ENCODE measurements at regions not wholly inside any gene's neighbourhood (a gene's known extent, or its start where the extent isn't known, plus 50 kb on each side); places are given as distances from the start of the nearest gene placed in this dataset.

DNA sequence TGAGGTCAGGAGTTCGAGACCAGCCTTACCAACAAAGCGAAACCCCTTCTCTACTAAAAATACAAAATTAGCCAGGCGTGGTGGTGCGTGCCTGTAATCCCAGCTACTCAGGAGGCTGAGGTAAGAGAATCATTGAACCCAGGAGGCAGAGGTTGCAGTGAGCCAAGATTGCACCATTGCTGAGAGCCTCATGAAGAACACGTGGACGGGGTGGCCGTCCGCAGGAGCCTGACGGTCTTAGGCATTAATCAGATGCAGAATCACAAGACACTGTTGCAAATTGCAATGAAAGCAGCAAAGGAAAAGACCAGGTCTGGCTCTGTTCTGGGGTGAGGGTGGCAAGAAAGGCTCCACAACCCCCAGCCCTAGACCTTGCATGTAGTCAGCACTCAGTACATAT is 104.0 kb upstream of the SLC66A3 start (continued):
- TF ChIP-seq NRF1 (IDR thresholded peaks at IDR 0.05; ENCODE audit: low read depth, low read length) = no peak
- no peak for TF ChIP-seq MXI1 (IDR thresholded peaks at IDR 0.05; ENCODE audit: low read depth, low read length)
- TF ChIP-seq RAD21 (IDR thresholded peaks at IDR 0.05; ENCODE audit: low read length) = no peak
- no peak for TF ChIP-seq TAF1 (IDR thresholded peaks at IDR 0.05; ENCODE audit: borderline replicate concordance, low read depth, low read length)

DNA sequence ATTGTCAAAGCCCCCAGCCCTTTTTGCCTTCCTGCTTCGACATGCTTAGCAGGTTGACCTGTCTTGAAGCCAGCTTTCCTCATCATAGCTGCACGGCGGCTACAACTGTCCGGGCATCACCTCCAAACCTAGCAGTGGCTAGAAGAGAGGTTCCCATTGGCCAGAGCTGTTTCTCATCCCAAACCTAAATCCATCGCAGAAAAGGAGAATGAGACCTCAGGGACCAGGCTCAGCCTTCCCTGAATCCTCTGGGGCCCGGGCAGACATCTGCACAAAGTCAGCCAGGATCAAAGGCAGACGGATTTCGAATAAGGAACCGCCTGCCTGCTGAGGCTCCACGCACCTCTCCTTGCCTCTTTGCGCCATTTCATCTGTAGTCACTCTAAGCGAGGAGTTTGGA is 101.7 kb upstream of the SLC66A3 start:
- Histone ChIP-seq H3K27me3 (ENCODE audit: insufficient read depth) (no peaks in the 10 kb centered on the region), H3K4me3 (ENCODE audit: low read depth in 2 of 2, low read length in 1 of 2) (no peak overlapping the region), H3K4me1 (ENCODE audit: control insufficient read depth in 1 of 2, insufficient read depth in 2 of 2, low read depth in 1 of 2, low read length in 1 of 2) (no peaks in the 10 kb centered on the region), H4K20me1 (ENCODE audit: insufficient read depth) (no peaks in the 10 kb centered on the region), H3K4me2 (no peak overlapping the region), H3K9ac (no peak overlapping the region), H2AFZ (ENCODE audit: low read depth) (no peak overlapping the region), H3K36me3 (replicated peaks in 1 of 2; ENCODE audit: control insufficient read depth in 1 of 2, insufficient read depth in 2 of 2, low read length in 1 of 2) (no peaks in the 10 kb centered on the region), H3F3A (replicated peaks; ENCODE audit: insufficient read depth) (peaks cover 7% of the 10 kb centered on the region), H3K27ac (ENCODE audit: low read depth in 2 of 2, low read length in 1 of 2) (no peak overlapping the region), H3K79me2 (ENCODE audit: insufficient read depth) (no peaks in the 10 kb centered on the region), H3K9me3 (no peaks in the 10 kb centered on the region), H3K9me2 (no peaks in the 10 kb centered on the region)
- WGBS (ENCODE audit: low lambda C conversion rate) = 84% methylated on average over 12 of the region's 12 CpGs
- POLR2A ChIA-PET = no interaction called here
- no peak for DNase-seq
- TF ChIP-seq POLR2AphosphoS5 (IDR thresholded peaks at IDR 0.05; ENCODE audit: low read depth, low read length) = no peak
- TF ChIP-seq, protein P1, sequence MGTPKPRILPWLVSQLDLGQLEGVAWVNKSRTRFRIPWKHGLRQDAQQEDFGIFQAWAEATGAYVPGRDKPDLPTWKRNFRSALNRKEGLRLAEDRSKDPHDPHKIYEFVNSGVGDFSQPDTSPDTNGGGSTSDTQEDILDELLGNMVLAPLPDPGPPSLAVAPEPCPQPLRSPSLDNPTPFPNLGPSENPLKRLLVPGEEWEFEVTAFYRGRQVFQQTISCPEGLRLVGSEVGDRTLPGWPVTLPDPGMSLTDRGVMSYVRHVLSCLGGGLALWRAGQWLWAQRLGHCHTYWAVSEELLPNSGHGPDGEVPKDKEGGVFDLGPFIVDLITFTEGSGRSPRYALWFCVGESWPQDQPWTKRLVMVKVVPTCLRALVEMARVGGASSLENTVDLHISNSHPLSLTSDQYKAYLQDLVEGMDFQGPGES (IDR thresholded peaks at IDR 0.05; ENCODE audit: low read depth, low read length) = no peak
- TF ChIP-seq RXRA (IDR thresholded peaks at IDR 0.05; ENCODE audit: borderline replicate concordance, low read depth) = no peak
- TF ChIP-seq, protein P2, sequence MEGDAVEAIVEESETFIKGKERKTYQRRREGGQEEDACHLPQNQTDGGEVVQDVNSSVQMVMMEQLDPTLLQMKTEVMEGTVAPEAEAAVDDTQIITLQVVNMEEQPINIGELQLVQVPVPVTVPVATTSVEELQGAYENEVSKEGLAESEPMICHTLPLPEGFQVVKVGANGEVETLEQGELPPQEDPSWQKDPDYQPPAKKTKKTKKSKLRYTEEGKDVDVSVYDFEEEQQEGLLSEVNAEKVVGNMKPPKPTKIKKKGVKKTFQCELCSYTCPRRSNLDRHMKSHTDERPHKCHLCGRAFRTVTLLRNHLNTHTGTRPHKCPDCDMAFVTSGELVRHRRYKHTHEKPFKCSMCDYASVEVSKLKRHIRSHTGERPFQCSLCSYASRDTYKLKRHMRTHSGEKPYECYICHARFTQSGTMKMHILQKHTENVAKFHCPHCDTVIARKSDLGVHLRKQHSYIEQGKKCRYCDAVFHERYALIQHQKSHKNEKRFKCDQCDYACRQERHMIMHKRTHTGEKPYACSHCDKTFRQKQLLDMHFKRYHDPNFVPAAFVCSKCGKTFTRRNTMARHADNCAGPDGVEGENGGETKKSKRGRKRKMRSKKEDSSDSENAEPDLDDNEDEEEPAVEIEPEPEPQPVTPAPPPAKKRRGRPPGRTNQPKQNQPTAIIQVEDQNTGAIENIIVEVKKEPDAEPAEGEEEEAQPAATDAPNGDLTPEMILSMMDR (IDR thresholded peaks at IDR 0.05) = no peak
- no peak for TF ChIP-seq CHD2 (IDR thresholded peaks at IDR 0.05; ENCODE audit: low read length, partially characterized antibody)
- no peak for TF ChIP-seq MXI1 (IDR thresholded peaks at IDR 0.05; ENCODE audit: low read depth, low read length)
- no peak for TF ChIP-seq GATA2 (CRISPR knock-in tag; IDR thresholded peaks at IDR 0.05)
- TF ChIP-seq RAD21 (IDR thresholded peaks at IDR 0.05; ENCODE audit: low read length) = no peak
- TF ChIP-seq ELF1 (IDR thresholded peaks at IDR 0.05) = no peak
- no peak for TF ChIP-seq FOXM1 (IDR thresholded peaks at IDR 0.05; ENCODE audit: low read depth)
- TF ChIP-seq, protein P3, sequence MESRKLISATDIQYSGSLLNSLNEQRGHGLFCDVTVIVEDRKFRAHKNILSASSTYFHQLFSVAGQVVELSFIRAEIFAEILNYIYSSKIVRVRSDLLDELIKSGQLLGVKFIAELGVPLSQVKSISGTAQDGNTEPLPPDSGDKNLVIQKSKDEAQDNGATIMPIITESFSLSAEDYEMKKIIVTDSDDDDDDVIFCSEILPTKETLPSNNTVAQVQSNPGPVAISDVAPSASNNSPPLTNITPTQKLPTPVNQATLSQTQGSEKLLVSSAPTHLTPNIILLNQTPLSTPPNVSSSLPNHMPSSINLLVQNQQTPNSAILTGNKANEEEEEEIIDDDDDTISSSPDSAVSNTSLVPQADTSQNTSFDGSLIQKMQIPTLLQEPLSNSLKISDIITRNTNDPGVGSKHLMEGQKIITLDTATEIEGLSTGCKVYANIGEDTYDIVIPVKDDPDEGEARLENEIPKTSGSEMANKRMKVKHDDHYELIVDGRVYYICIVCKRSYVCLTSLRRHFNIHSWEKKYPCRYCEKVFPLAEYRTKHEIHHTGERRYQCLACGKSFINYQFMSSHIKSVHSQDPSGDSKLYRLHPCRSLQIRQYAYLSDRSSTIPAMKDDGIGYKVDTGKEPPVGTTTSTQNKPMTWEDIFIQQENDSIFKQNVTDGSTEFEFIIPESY (IDR thresholded peaks at IDR 0.05; ENCODE audit: borderline replicate concordance, low read depth) = no peak
- no peak for TF ChIP-seq RCOR1 (IDR thresholded peaks at IDR 0.05; ENCODE audit: low read length)
- TF ChIP-seq TCF12 (IDR thresholded peaks at IDR 0.05) = no peak
- no peak for TF ChIP-seq SIN3A (IDR thresholded peaks at IDR 0.05; ENCODE audit: borderline replicate concordance, low read depth, low read length)
- TF ChIP-seq TAF1 (IDR thresholded peaks at IDR 0.05; ENCODE audit: borderline replicate concordance, low read depth, low read length) = no peak
- TF ChIP-seq, protein P4, sequence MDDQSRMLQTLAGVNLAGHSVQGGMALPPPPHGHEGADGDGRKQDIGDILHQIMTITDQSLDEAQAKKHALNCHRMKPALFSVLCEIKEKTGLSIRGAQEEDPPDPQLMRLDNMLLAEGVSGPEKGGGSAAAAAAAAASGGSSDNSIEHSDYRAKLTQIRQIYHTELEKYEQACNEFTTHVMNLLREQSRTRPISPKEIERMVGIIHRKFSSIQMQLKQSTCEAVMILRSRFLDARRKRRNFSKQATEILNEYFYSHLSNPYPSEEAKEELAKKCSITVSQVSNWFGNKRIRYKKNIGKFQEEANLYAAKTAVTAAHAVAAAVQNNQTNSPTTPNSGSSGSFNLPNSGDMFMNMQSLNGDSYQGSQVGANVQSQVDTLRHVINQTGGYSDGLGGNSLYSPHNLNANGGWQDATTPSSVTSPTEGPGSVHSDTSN (IDR thresholded peaks at IDR 0.05) = no peak
- CTCF ChIA-PET = interaction anchor here (1.1 to 2.3 kb wide), 5 partner anchors 79 to 223 kb away, joined by 3 to 8 read pairs (median 4); partner anchors contain the start of gene KCNF1

Data from SK-N-SH (cell line).